ENCODE measurements at regions not wholly inside any gene's neighbourhood (a gene's known extent, or its start where the extent isn't known, plus 50 kb on each side); places are given as distances from the start of the nearest gene placed in this dataset.

DNA sequence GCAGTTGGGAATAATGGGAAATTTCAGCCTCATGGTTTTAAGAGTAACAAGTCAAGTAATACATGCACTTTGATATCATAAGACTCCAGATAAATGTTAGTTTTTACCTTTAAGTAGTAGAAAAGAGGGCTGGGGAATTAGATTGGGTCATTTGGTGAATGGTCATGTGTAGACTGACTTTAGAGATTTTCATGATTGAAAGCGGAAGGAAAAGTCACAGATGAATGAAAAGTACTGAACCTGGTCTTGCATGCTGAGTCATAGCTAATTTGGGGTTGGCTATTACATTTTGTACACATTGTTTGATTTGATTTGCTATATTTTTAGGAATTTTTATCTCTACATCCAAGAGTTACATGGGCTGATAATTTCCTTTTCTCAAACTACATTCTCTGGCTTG is 539.4 kb upstream of the SPHKAP start:
- DNase-seq, result no peak
- H3K36me3 Mint-ChIP-seq (ENCODE audit: low read depth), result no peaks in the 10 kb centered on the region
- no peaks in the 10 kb centered on the region for H3K27me3 Mint-ChIP-seq (ENCODE audit: low read depth)
- H3K4me3 Mint-ChIP-seq, result no peak overlapping the region
- no peak overlapping the region for H3K27ac Mint-ChIP-seq
- no peaks in the 10 kb centered on the region for H3K9me3 Mint-ChIP-seq
- intact Hi-C loops (cut with micrococcal nuclease), result no loop called here
- no peaks in the 10 kb centered on the region for H3K4me1 Mint-ChIP-seq (ENCODE audit: low read depth)
- CTCF ChIA-PET, result no interaction called here

DNA sequence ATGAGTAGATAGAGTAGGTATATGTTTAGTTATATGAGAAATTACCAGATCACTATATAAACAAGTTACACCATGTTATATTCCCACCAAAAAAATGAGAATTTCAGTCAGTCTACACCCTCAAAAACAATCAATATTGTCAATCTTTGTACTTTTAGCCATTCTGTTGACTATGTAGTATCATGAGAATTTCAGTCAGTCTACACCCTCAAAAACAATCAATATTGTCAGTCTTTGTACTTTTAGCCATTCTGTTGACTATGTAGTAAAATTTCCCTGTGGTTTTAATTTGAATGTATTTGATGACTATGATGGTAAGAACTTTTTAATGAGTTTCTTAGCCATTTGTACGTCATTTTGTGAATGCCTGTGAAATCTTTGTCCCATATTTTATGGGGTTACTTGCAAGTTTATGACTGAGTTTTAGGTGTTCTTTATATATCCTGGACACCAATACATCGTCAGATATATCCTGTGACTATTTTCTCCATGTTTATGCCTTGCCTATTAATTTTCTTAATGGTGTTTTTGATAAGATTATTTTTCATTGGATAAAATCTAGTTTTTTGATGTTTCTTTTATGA is 528.4 kb upstream of the SPHKAP start:
- Mint-ChIP-seq H3K4me1 (ENCODE audit: low read depth) (no peaks in the 10 kb centered on the region), H3K4me3 (no peak overlapping the region), H3K27ac (no peak overlapping the region), H3K9me3 (peaks cover 6% of the 10 kb centered on the region), H3K36me3 (ENCODE audit: low read depth) (no peaks in the 10 kb centered on the region), H3K27me3 (ENCODE audit: low read depth) (no peaks in the 10 kb centered on the region)
- CTCF ChIA-PET, result no interaction called here
- no peak for DNase-seq
- intact Hi-C loops (cut with micrococcal nuclease), result no loop called here

DNA sequence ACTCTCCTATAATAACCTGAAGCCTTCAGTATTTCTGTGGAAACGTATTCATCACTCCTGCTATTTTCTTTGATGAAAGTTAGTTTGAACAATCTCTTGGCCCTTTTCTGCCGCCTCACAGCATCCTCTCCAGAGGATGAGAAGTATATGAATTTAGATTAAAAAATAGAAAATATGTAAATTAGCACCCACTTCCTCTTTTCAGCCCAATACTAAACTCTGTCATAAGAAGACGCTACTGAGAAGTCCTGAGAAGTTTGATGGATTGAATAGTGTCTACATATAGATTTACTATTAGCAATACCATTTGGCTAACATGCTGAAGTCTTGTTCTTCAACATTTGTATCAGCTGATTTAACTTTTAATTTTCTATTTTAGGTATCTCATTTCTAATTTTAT is 526.4 kb upstream of the SPHKAP start:
- no peak for DNase-seq
- Mint-ChIP-seq H3K9me3 (peaks cover 7% of the 10 kb centered on the region), H3K27ac (no peak overlapping the region), H3K4me3 (no peak overlapping the region), H3K27me3 (ENCODE audit: low read depth) (no peaks in the 10 kb centered on the region), H3K36me3 (ENCODE audit: low read depth) (no peaks in the 10 kb centered on the region), H3K4me1 (ENCODE audit: low read depth) (no peaks in the 10 kb centered on the region)
- CTCF ChIA-PET, result no interaction called here
- intact Hi-C loops (cut with micrococcal nuclease), result no loop called here

GRCh38 chr2:228705318-228705717 is 523.8 kb upstream of the SPHKAP start:
- Mint-ChIP-seq H3K4me3 (no peak overlapping the region), H3K27ac (no peak overlapping the region), H3K4me1 (ENCODE audit: low read depth) (no peaks in the 10 kb centered on the region), H3K9me3 (peaks cover 5% of the 10 kb centered on the region), H3K27me3 (ENCODE audit: low read depth) (no peaks in the 10 kb centered on the region), H3K36me3 (ENCODE audit: low read depth) (no peaks in the 10 kb centered on the region)
- CTCF ChIA-PET, result no interaction called here
- DNase-seq, result no peak
- intact Hi-C loops (cut with micrococcal nuclease), result no loop called here

- CTCF ChIA-PET, result no interaction called here
- intact Hi-C loops (cut with micrococcal nuclease), result no loop called here
- no peaks in the 10 kb centered on the region for H3K4me1 Mint-ChIP-seq (ENCODE audit: low read depth)
- no peak for DNase-seq
- no peaks in the 10 kb centered on the region for H3K36me3 Mint-ChIP-seq (ENCODE audit: low read depth)
- no peaks in the 10 kb centered on the region for H3K27me3 Mint-ChIP-seq (ENCODE audit: low read depth)
- peaks cover 1% of the 10 kb centered on the region for H3K9me3 Mint-ChIP-seq
- no peak overlapping the region for H3K27ac Mint-ChIP-seq
- no peak overlapping the region for H3K4me3 Mint-ChIP-seq
These were observed 521.7 kb upstream of the SPHKAP start for GRCh38 chr2:228703152-228703551.

- no peaks in the 10 kb centered on the region for H3K4me1 Mint-ChIP-seq (ENCODE audit: low read depth)
- no peaks in the 10 kb centered on the region for H3K36me3 Mint-ChIP-seq (ENCODE audit: low read depth)
- no peak overlapping the region for H3K27ac Mint-ChIP-seq
- H3K4me3 Mint-ChIP-seq, result no peak overlapping the region
- DNase-seq, result no peak
- H3K9me3 Mint-ChIP-seq, result peaks cover 1% of the 10 kb centered on the region
- no peaks in the 10 kb centered on the region for H3K27me3 Mint-ChIP-seq (ENCODE audit: low read depth)
- intact Hi-C loops (cut with micrococcal nuclease), result no loop called here
- CTCF ChIA-PET, result interaction anchor here (0.6 kb wide), 1 partner anchor 102 kb away, joined by 4 read pairs; no protein-coding TSS in a partner anchor
These were observed 520.0 kb upstream of the SPHKAP start for GRCh38 chr2:228701506-228701905.

- Mint-ChIP-seq H3K27ac (no peak overlapping the region), H3K36me3 (ENCODE audit: low read depth) (no peaks in the 10 kb centered on the region), H3K9me3 (peaks cover 1% of the 10 kb centered on the region), H3K4me1 (ENCODE audit: low read depth) (no peaks in the 10 kb centered on the region), H3K27me3 (ENCODE audit: low read depth) (no peaks in the 10 kb centered on the region), H3K4me3 (no peak overlapping the region)
- CTCF ChIA-PET, result interaction anchor here (0.6 kb wide), 1 partner anchor 358 kb away, joined by 4 read pairs; no protein-coding TSS in a partner anchor
- DNase-seq, result no peak
- intact Hi-C loops (cut with micrococcal nuclease), result no loop called here
These were observed 519.2 kb upstream of the SPHKAP start for GRCh38 chr2:228700638-228701037.

DNA sequence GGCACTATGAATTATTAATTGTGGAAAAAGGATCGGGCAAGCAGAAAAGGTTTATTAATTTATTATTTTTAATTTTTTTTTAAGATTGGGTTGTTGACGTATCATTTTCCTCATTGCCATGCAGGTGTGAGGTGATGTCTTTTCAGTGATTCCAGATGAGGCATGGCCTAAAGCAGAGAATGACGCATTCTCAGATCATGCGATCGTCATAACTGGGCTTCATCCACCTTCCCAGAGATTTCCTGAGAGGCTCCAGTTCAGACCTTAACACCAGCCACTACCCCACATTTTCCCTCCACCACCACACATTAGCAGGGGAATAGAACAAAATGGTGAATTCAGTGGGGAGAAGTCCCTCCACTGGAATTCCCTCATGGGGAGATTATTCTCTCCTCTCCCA is 518.4 kb upstream of the SPHKAP start:
- Mint-ChIP-seq H3K27ac (no peak overlapping the region), H3K4me3 (no peak overlapping the region), H3K27me3 (ENCODE audit: low read depth) (no peaks in the 10 kb centered on the region), H3K36me3 (ENCODE audit: low read depth) (no peaks in the 10 kb centered on the region), H3K4me1 (ENCODE audit: low read depth) (no peaks in the 10 kb centered on the region), H3K9me3 (peaks cover 1% of the 10 kb centered on the region)
- CTCF ChIA-PET, result no interaction called here
- intact Hi-C loops (cut with micrococcal nuclease), result no loop called here
- DNase-seq, result no peak

- DNase-seq, result no peak
- intact Hi-C loops (cut with micrococcal nuclease), result no loop called here
- Mint-ChIP-seq H3K9me3 (peaks cover 1% of the 10 kb centered on the region), H3K4me3 (no peak overlapping the region), H3K27ac (no peak overlapping the region), H3K4me1 (ENCODE audit: low read depth) (no peaks in the 10 kb centered on the region), H3K36me3 (ENCODE audit: low read depth) (no peaks in the 10 kb centered on the region), H3K27me3 (ENCODE audit: low read depth) (no peaks in the 10 kb centered on the region)
- CTCF ChIA-PET, result interaction anchor here (0.8 kb wide), 1 partner anchor 557 kb away, joined by 4 read pairs; no protein-coding TSS in a partner anchor
These were observed 517.9 kb upstream of the SPHKAP start for GRCh38 chr2:228699400-228699799.

GRCh38 chr2:228698963-228699362 is 517.5 kb upstream of the SPHKAP start:
- H3K36me3 Mint-ChIP-seq (ENCODE audit: low read depth), result no peaks in the 10 kb centered on the region
- H3K4me1 Mint-ChIP-seq (ENCODE audit: low read depth), result no peaks in the 10 kb centered on the region
- CTCF ChIA-PET, result interaction anchor here (0.8 kb wide), 1 partner anchor 557 kb away, joined by 4 read pairs; no protein-coding TSS in a partner anchor
- H3K9me3 Mint-ChIP-seq, result no peaks in the 10 kb centered on the region
- H3K27me3 Mint-ChIP-seq (ENCODE audit: low read depth), result no peaks in the 10 kb centered on the region
- H3K4me3 Mint-ChIP-seq, result no peak overlapping the region
- no peak overlapping the region for H3K27ac Mint-ChIP-seq
- intact Hi-C loops (cut with micrococcal nuclease), result no loop called here
- no peak for DNase-seq

- Mint-ChIP-seq H3K36me3 (ENCODE audit: low read depth) (no peaks in the 10 kb centered on the region), H3K27me3 (ENCODE audit: low read depth) (no peaks in the 10 kb centered on the region), H3K9me3 (peaks cover 1% of the 10 kb centered on the region), H3K4me3 (no peak overlapping the region), H3K4me1 (ENCODE audit: low read depth) (no peaks in the 10 kb centered on the region), H3K27ac (no peak overlapping the region)
- CTCF ChIA-PET, result no interaction called here
- DNase-seq, result no peak
- intact Hi-C loops (cut with micrococcal nuclease), result no loop called here
These were observed 516.0 kb upstream of the SPHKAP start for GRCh38 chr2:228697456-228697855.

DNA sequence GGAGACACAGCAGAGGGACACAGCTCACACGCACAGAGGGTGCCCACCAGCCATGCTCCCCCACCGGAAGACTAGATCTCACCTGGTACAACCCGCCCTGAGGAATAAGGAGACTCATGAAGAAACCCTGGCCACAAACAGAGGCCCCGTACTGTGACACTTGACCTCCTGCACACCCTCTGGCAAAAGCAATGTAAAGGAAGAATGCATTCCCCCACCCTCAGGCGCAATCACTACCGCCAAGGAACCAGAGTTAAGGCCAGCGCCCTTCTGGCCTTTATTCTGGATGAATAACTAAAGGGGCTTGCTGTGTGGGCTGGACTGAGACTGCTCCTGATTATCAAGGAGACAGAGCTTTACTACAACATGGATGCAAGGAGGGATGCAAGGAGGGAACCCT is 509.2 kb upstream of the SPHKAP start:
- no peaks in the 10 kb centered on the region for H3K36me3 Mint-ChIP-seq (ENCODE audit: low read depth)
- CTCF ChIA-PET, result no interaction called here
- no peaks in the 10 kb centered on the region for H3K27me3 Mint-ChIP-seq (ENCODE audit: low read depth)
- intact Hi-C loops (cut with micrococcal nuclease), result no loop called here
- no peak overlapping the region for H3K4me3 Mint-ChIP-seq
- H3K27ac Mint-ChIP-seq, result no peak overlapping the region
- no peaks in the 10 kb centered on the region for H3K4me1 Mint-ChIP-seq (ENCODE audit: low read depth)
- no peak for DNase-seq
- peaks cover 4% of the 10 kb centered on the region for H3K9me3 Mint-ChIP-seq

- H3K4me1 Mint-ChIP-seq (ENCODE audit: low read depth), result no peaks in the 10 kb centered on the region
- H3K9me3 Mint-ChIP-seq, result peaks cover 4% of the 10 kb centered on the region
- no peaks in the 10 kb centered on the region for H3K36me3 Mint-ChIP-seq (ENCODE audit: low read depth)
These were observed 507.6 kb upstream of the SPHKAP start for GRCh38 chr2:228689053-228689452.

More at GRCh38 chr2:228689053-228689452, 507.6 kb upstream of the SPHKAP start:
- no peak for DNase-seq
- CTCF ChIA-PET, result interaction anchor here (0.6 to 0.7 kb wide), 2 partner anchors 8 to 147 kb away, joined by 3 read pairs; no protein-coding TSS in a partner anchor
- H3K27ac Mint-ChIP-seq, result no peak overlapping the region
- intact Hi-C loops (cut with micrococcal nuclease), result no loop called here
- H3K27me3 Mint-ChIP-seq (ENCODE audit: low read depth), result no peaks in the 10 kb centered on the region
- no peak overlapping the region for H3K4me3 Mint-ChIP-seq
